Activated naive CD8-positive, alpha-beta T cell (primary cell): ENCODE measurements at regions not wholly inside any gene's neighbourhood (a gene's known extent, or its start where the extent isn't known, plus 50 kb on each side); places are given as distances from the start of the nearest gene placed in this dataset.

Experiments
- H3K27ac Mint-ChIP-seq: one replicate; pipeline ENCODE4 v1.8.0; 2021; ENCODE audit warnings: mixed read lengths
- H3K27me3 Mint-ChIP-seq: one replicate; pipeline ENCODE4 v1.8.0; 2021; ENCODE audit warnings: mixed read lengths
- H3K36me3 Mint-ChIP-seq: one replicate; pipeline ENCODE4 v1.8.0; 2021; ENCODE audit warnings: mixed read lengths
- H3K4me1 Mint-ChIP-seq: one replicate; pipeline ENCODE4 v1.8.0; 2021; ENCODE audit warnings: low read depth, mixed read lengths
- H3K4me3 Mint-ChIP-seq: one replicate; pipeline ENCODE4 v1.8.0; 2021; ENCODE audit warnings: mild to moderate bottlenecking, mixed read lengths
- H3K9me3 Mint-ChIP-seq: one replicate; pipeline ENCODE4 v1.8.0; 2021; ENCODE audit warnings: low read depth, mixed read lengths

GRCh38 chr2:18664421-18664820 lies 75.1 kb upstream of the NT5C1B start:
- H3K27me3 Mint-ChIP-seq = no peaks in the 10 kb centered on the region
- H3K36me3 Mint-ChIP-seq = peaks cover 19% of the 10 kb centered on the region
- H3K4me1 Mint-ChIP-seq = no peaks in the 10 kb centered on the region
- H3K9me3 Mint-ChIP-seq = peaks cover 11% of the 10 kb centered on the region
- no peak overlapping the region for H3K27ac Mint-ChIP-seq
- H3K4me3 Mint-ChIP-seq = no peak overlapping the region

- Mint-ChIP-seq H3K9me3 (peaks cover 9% of the 10 kb centered on the region), H3K4me3 (no peak overlapping the region), H3K27ac (no peak overlapping the region), H3K27me3 (no peaks in the 10 kb centered on the region), H3K4me1 (no peaks in the 10 kb centered on the region), H3K36me3 (peaks cover 14% of the 10 kb centered on the region)
Observed at GRCh38 chr2:18663861-18664260, 74.5 kb upstream of the NT5C1B start.

- peaks cover 4% of the 10 kb centered on the region for H3K9me3 Mint-ChIP-seq
- no peaks in the 10 kb centered on the region for H3K4me1 Mint-ChIP-seq
- no peaks in the 10 kb centered on the region for H3K27me3 Mint-ChIP-seq
- peaks cover 8% of the 10 kb centered on the region for H3K36me3 Mint-ChIP-seq
- H3K4me3 Mint-ChIP-seq = no peak overlapping the region
- no peak overlapping the region for H3K27ac Mint-ChIP-seq
Observed at GRCh38 chr2:18662689-18663088, 73.3 kb upstream of the NT5C1B start.

- H3K27me3 Mint-ChIP-seq = no peaks in the 10 kb centered on the region
- no peaks in the 10 kb centered on the region for H3K9me3 Mint-ChIP-seq
- H3K4me3 Mint-ChIP-seq = no peak overlapping the region
- H3K27ac Mint-ChIP-seq = no peak overlapping the region
- H3K4me1 Mint-ChIP-seq = no peaks in the 10 kb centered on the region
- H3K36me3 Mint-ChIP-seq = peaks cover under 1% of the 10 kb centered on the region
Observed at GRCh38 chr2:18659915-18660314, 70.5 kb upstream of the NT5C1B start.

- H3K36me3 Mint-ChIP-seq = peaks cover 2% of the 10 kb centered on the region
- no peaks in the 10 kb centered on the region for H3K27me3 Mint-ChIP-seq
- no peak overlapping the region for H3K27ac Mint-ChIP-seq
- H3K4me1 Mint-ChIP-seq = no peaks in the 10 kb centered on the region
- H3K4me3 Mint-ChIP-seq = no peak overlapping the region
- no peaks in the 10 kb centered on the region for H3K9me3 Mint-ChIP-seq
Observed at GRCh38 chr2:18656048-18656447, 66.7 kb upstream of the NT5C1B start.

GRCh38 chr2:18651842-18652774 lies 62.7 kb upstream of the NT5C1B start:
- H3K36me3 Mint-ChIP-seq = peaks cover 17% of the 10 kb centered on the region
- no peak overlapping the region for H3K4me3 Mint-ChIP-seq
- H3K27me3 Mint-ChIP-seq = no peaks in the 10 kb centered on the region
- no peaks in the 10 kb centered on the region for H3K9me3 Mint-ChIP-seq
- H3K27ac Mint-ChIP-seq = no peak overlapping the region
- no peaks in the 10 kb centered on the region for H3K4me1 Mint-ChIP-seq

GRCh38 chr2:18650221-18650620 lies 60.9 kb upstream of the NT5C1B start:
- Mint-ChIP-seq H3K27ac (no peak overlapping the region), H3K4me1 (no peaks in the 10 kb centered on the region), H3K27me3 (no peaks in the 10 kb centered on the region), H3K9me3 (peaks cover 3% of the 10 kb centered on the region), H3K4me3 (no peak overlapping the region), H3K36me3 (peaks cover 22% of the 10 kb centered on the region)

GRCh38 chr2:18649502-18650135 lies 60.2 kb upstream of the NT5C1B start:
- peaks cover 4% of the 10 kb centered on the region for H3K9me3 Mint-ChIP-seq
- H3K27me3 Mint-ChIP-seq = no peaks in the 10 kb centered on the region
- H3K4me3 Mint-ChIP-seq = no peak overlapping the region
- H3K27ac Mint-ChIP-seq = no peak overlapping the region
- peaks cover 26% of the 10 kb centered on the region for H3K36me3 Mint-ChIP-seq
- no peaks in the 10 kb centered on the region for H3K4me1 Mint-ChIP-seq

- no peaks in the 10 kb centered on the region for H3K27me3 Mint-ChIP-seq
- H3K36me3 Mint-ChIP-seq = peaks cover 32% of the 10 kb centered on the region
- H3K27ac Mint-ChIP-seq = no peak overlapping the region
- no peaks in the 10 kb centered on the region for H3K4me1 Mint-ChIP-seq
- H3K9me3 Mint-ChIP-seq = peaks cover 4% of the 10 kb centered on the region
- no peak overlapping the region for H3K4me3 Mint-ChIP-seq
Observed at GRCh38 chr2:18648161-18648560, 58.8 kb upstream of the NT5C1B start.

GRCh38 chr2:18647731-18648130 lies 58.4 kb upstream of the NT5C1B start:
- no peaks in the 10 kb centered on the region for H3K27me3 Mint-ChIP-seq
- H3K27ac Mint-ChIP-seq = no peak overlapping the region
- H3K4me1 Mint-ChIP-seq = no peaks in the 10 kb centered on the region
- peaks cover 33% of the 10 kb centered on the region for H3K36me3 Mint-ChIP-seq
- H3K9me3 Mint-ChIP-seq = peaks cover 4% of the 10 kb centered on the region
- no peak overlapping the region for H3K4me3 Mint-ChIP-seq

- H3K4me1 Mint-ChIP-seq = no peaks in the 10 kb centered on the region
- H3K27me3 Mint-ChIP-seq = no peaks in the 10 kb centered on the region
- H3K9me3 Mint-ChIP-seq = peaks cover 4% of the 10 kb centered on the region
- H3K36me3 Mint-ChIP-seq = peaks cover 41% of the 10 kb centered on the region
- no peak overlapping the region for H3K27ac Mint-ChIP-seq
- H3K4me3 Mint-ChIP-seq = no peak overlapping the region
Observed at GRCh38 chr2:18645315-18645714, 55.9 kb upstream of the NT5C1B start.

- Mint-ChIP-seq H3K9me3 (peaks cover 4% of the 10 kb centered on the region), H3K36me3 (peaks cover 41% of the 10 kb centered on the region)
Observed at GRCh38 chr2:18644115-18644462, 54.7 kb upstream of the NT5C1B start.

GRCh38 chr2:18643326-18644114 lies 54.2 kb upstream of the NT5C1B start:
- H3K36me3 Mint-ChIP-seq = peaks cover 37% of the 10 kb centered on the region

More at GRCh38 chr2:18644115-18644462, 54.7 kb upstream of the NT5C1B start:
- Mint-ChIP-seq H3K27ac (no peak overlapping the region), H3K4me3 (no peak overlapping the region), H3K4me1 (no peaks in the 10 kb centered on the region), H3K27me3 (no peaks in the 10 kb centered on the region)

GRCh38 chr2:18641823-18642222 lies 52.5 kb upstream of the NT5C1B start:
- peaks cover 16% of the 10 kb centered on the region for H3K9me3 Mint-ChIP-seq
- H3K27me3 Mint-ChIP-seq = no peaks in the 10 kb centered on the region
- H3K36me3 Mint-ChIP-seq = peaks cover 43% of the 10 kb centered on the region
- H3K4me3 Mint-ChIP-seq = no peak overlapping the region
- H3K27ac Mint-ChIP-seq = no peak overlapping the region
- H3K4me1 Mint-ChIP-seq = no peaks in the 10 kb centered on the region

More at GRCh38 chr2:18643326-18644114, 54.2 kb upstream of the NT5C1B start:
- Mint-ChIP-seq H3K27me3 (no peaks in the 10 kb centered on the region), H3K4me1 (no peaks in the 10 kb centered on the region), H3K27ac (no peak overlapping the region), H3K4me3 (no peak overlapping the region), H3K9me3 (peaks cover 4% of the 10 kb centered on the region)
